BLaER1 (cell line): ENCODE measurements at regions not wholly inside any gene's neighbourhood (a gene's known extent, or its start where the extent isn't known, plus 50 kb on each side); places are given as distances from the start of the nearest gene placed in this dataset.
"Not testable (repeated sequence)": the region's sequence is repeated elsewhere in the genome, so short reads cannot be mapped to it uniquely, and the experiment has no call there.

Experiments used
- H3K27ac ChIP-seq: shearing (Covaris generic); formaldehyde crosslinking; 2 replicates; pipeline ENCODE4 v1.8.1; 2022
- H3K27me3 ChIP-seq: shearing (Covaris generic); formaldehyde crosslinking; 2 replicates; pipeline ENCODE4 v1.8.1; 2022
- H3K36me3 ChIP-seq: shearing (Covaris generic); formaldehyde crosslinking; 2 replicates; pipeline ENCODE4 v1.8.1; 2022
- H3K4me1 ChIP-seq: shearing (Covaris generic); formaldehyde crosslinking; 2 replicates; pipeline ENCODE4 v1.8.1; 2022
- H3K4me2 ChIP-seq: shearing (Covaris generic); formaldehyde crosslinking; 2 replicates; pipeline ENCODE4 v1.8.1; 2022
- H3K4me3 ChIP-seq: shearing (Covaris generic); formaldehyde crosslinking; 2 replicates; pipeline ENCODE4 v1.8.1; 2022
- H3K9ac ChIP-seq: shearing (Covaris generic); formaldehyde crosslinking; 2 replicates; pipeline ENCODE4 v1.8.1; 2022
- H3K9me3 ChIP-seq: shearing (Covaris generic); formaldehyde crosslinking; 2 replicates; pipeline ENCODE4 v1.8.1; 2022
- H4K20me1 ChIP-seq: shearing (Covaris generic); formaldehyde crosslinking; 2 replicates; pipeline ENCODE4 v1.8.1; 2022
- Cebpa-rat ChIP-seq: shearing (Covaris generic); IDR thresholded peaks from 2 replicates; pipeline ENCODE4 v1.8.1; 2022

GRCh38 chr7:68857571-68857970 lies 740.7 kb upstream of the AUTS2 start:
- no peak for TF ChIP-seq Cebpa-rat
- Histone ChIP-seq H3K27ac (no peak overlapping the region), H3K4me2 (no peak overlapping the region), H3K9ac (no peak overlapping the region), H3K4me3 (no peak overlapping the region), H3K36me3 (no peaks in the 10 kb centered on the region), H3K9me3 (no peaks in the 10 kb centered on the region), H4K20me1 (no peaks in the 10 kb centered on the region), H3K4me1 (no peaks in the 10 kb centered on the region), H3K27me3 (no peaks in the 10 kb centered on the region)

- H3K4me2 ChIP-seq, result no peak overlapping the region
- H3K9me3 ChIP-seq, result no peaks in the 10 kb centered on the region; the same call in 1 of the 2 replicates
- TF ChIP-seq Cebpa-rat, result no peak
- no peaks in the 10 kb centered on the region for H3K36me3 ChIP-seq
- no peaks in the 10 kb centered on the region for H3K27me3 ChIP-seq
- no peaks in the 10 kb centered on the region for H3K4me1 ChIP-seq
- H3K27ac ChIP-seq, result no peak overlapping the region
- no peak overlapping the region for H3K9ac ChIP-seq
- H4K20me1 ChIP-seq, result no peaks in the 10 kb centered on the region
- no peak overlapping the region for H3K4me3 ChIP-seq
Observed at GRCh38 chr7:68858497-68858896, 739.8 kb upstream of the AUTS2 start.

- Histone ChIP-seq H3K9me3 (no peaks in the 10 kb centered on the region; the same call in 1 of the 2 replicates), H3K4me3 (no peak overlapping the region), H4K20me1 (no peaks in the 10 kb centered on the region), H3K27ac (no peak overlapping the region), H3K27me3 (no peaks in the 10 kb centered on the region), H3K4me1 (no peaks in the 10 kb centered on the region), H3K4me2 (no peak overlapping the region), H3K9ac (no peak overlapping the region), H3K36me3 (no peaks in the 10 kb centered on the region)
- no peak for TF ChIP-seq Cebpa-rat
Observed at GRCh38 chr7:68861171-68861570, 737.1 kb upstream of the AUTS2 start.

- H3K27ac ChIP-seq, result no peak overlapping the region
Observed at GRCh38 chr7:68862261-68862660, 736.0 kb upstream of the AUTS2 start.

GRCh38 chr7:68862736-68863135 lies 735.5 kb upstream of the AUTS2 start:
- no peak overlapping the region for H3K4me3 ChIP-seq
- H3K4me1 ChIP-seq, result no peaks in the 10 kb centered on the region
- no peak overlapping the region for H3K27ac ChIP-seq
- no peaks in the 10 kb centered on the region for H3K36me3 ChIP-seq
- no peaks in the 10 kb centered on the region for H3K27me3 ChIP-seq
- no peak overlapping the region for H3K4me2 ChIP-seq
- TF ChIP-seq Cebpa-rat, result no peak
- H3K9me3 ChIP-seq, result no peaks in the 10 kb centered on the region; the same call in 1 of the 2 replicates
- H4K20me1 ChIP-seq, result no peaks in the 10 kb centered on the region
- H3K9ac ChIP-seq, result no peak overlapping the region

More at GRCh38 chr7:68862261-68862660, 736.0 kb upstream of the AUTS2 start:
- TF ChIP-seq Cebpa-rat, result no peak
- no peaks in the 10 kb centered on the region for H3K27me3 ChIP-seq
- no peaks in the 10 kb centered on the region for H4K20me1 ChIP-seq
- H3K9me3 ChIP-seq, result no peaks in the 10 kb centered on the region; the same call in 1 of the 2 replicates
- H3K9ac ChIP-seq, result no peak overlapping the region
- H3K4me2 ChIP-seq, result no peak overlapping the region
- H3K36me3 ChIP-seq, result no peaks in the 10 kb centered on the region
- no peak overlapping the region for H3K4me3 ChIP-seq
- no peaks in the 10 kb centered on the region for H3K4me1 ChIP-seq

GRCh38 chr7:68865351-68866199 lies 732.7 kb upstream of the AUTS2 start:
- Histone ChIP-seq H3K4me3 (no peak overlapping the region), H3K36me3 (no peaks in the 10 kb centered on the region), H3K27me3 (no peaks in the 10 kb centered on the region), H3K4me1 (no peaks in the 10 kb centered on the region), H3K27ac (no peak overlapping the region), H4K20me1 (no peaks in the 10 kb centered on the region), H3K4me2 (no peak overlapping the region), H3K9ac (no peak overlapping the region), H3K9me3 (no peaks in the 10 kb centered on the region; the same call in 1 of the 2 replicates)
- no peak for TF ChIP-seq Cebpa-rat

GRCh38 chr7:68866200-68866570 lies 732.1 kb upstream of the AUTS2 start:
- H3K27me3 ChIP-seq, result no peaks in the 10 kb centered on the region
- H3K9ac ChIP-seq, result no peak overlapping the region
- H3K36me3 ChIP-seq, result no peaks in the 10 kb centered on the region
- TF ChIP-seq Cebpa-rat, result no peak
- H3K4me2 ChIP-seq, result no peak overlapping the region
- H3K4me3 ChIP-seq, result no peak overlapping the region
- no peaks in the 10 kb centered on the region for H4K20me1 ChIP-seq
- no peaks in the 10 kb centered on the region; the same call in 1 of the 2 replicates for H3K9me3 ChIP-seq
- no peak overlapping the region for H3K27ac ChIP-seq
- H3K4me1 ChIP-seq, result no peaks in the 10 kb centered on the region

- H3K27ac ChIP-seq, H4K20me1 ChIP-seq, H3K27me3 ChIP-seq, H3K9me3 ChIP-seq, H3K4me2 ChIP-seq, H3K9ac ChIP-seq, H3K36me3 ChIP-seq, H3K4me1 ChIP-seq, H3K4me3 ChIP-seq: not testable (repeated sequence)
Observed at GRCh38 chr7:68866721-68867120, 731.6 kb upstream of the AUTS2 start.

GRCh38 chr7:68868978-68869377 lies 729.3 kb upstream of the AUTS2 start:
- no peak overlapping the region for H3K27ac ChIP-seq
- no peaks in the 10 kb centered on the region for H3K36me3 ChIP-seq
- no peaks in the 10 kb centered on the region for H3K4me1 ChIP-seq
- no peaks in the 10 kb centered on the region for H3K27me3 ChIP-seq
- TF ChIP-seq Cebpa-rat, result no peak
- no peak overlapping the region for H3K9ac ChIP-seq
- H3K4me3 ChIP-seq, result no peak overlapping the region
- H4K20me1 ChIP-seq, result no peaks in the 10 kb centered on the region
- no peak overlapping the region for H3K4me2 ChIP-seq
- H3K9me3 ChIP-seq, result no peaks in the 10 kb centered on the region

GRCh38 chr7:68873616-68874015 lies 724.7 kb upstream of the AUTS2 start:
- Histone ChIP-seq H4K20me1 (no peaks in the 10 kb centered on the region), H3K36me3 (no peaks in the 10 kb centered on the region), H3K4me1 (no peaks in the 10 kb centered on the region), H3K27me3 (no peaks in the 10 kb centered on the region), H3K4me3 (no peak overlapping the region), H3K9me3 (no peaks in the 10 kb centered on the region), H3K27ac (no peak overlapping the region), H3K4me2 (no peak overlapping the region), H3K9ac (no peak overlapping the region)
- TF ChIP-seq Cebpa-rat, result no peak

GRCh38 chr7:68875857-68876256 lies 722.4 kb upstream of the AUTS2 start:
- Histone ChIP-seq H3K9me3 (no peaks in the 10 kb centered on the region), H3K4me3 (no peak overlapping the region), H3K9ac (no peak overlapping the region), H3K4me1 (no peaks in the 10 kb centered on the region), H3K27me3 (no peaks in the 10 kb centered on the region), H3K27ac (no peak overlapping the region), H3K4me2 (no peak overlapping the region), H4K20me1 (no peaks in the 10 kb centered on the region), H3K36me3 (no peaks in the 10 kb centered on the region)
- no peak for TF ChIP-seq Cebpa-rat

- H3K9me3 ChIP-seq, H3K9ac ChIP-seq, H3K4me3 ChIP-seq, H3K27me3 ChIP-seq, H4K20me1 ChIP-seq, H3K4me1 ChIP-seq, H3K27ac ChIP-seq, H3K4me2 ChIP-seq, H3K36me3 ChIP-seq: not testable (repeated sequence)
Observed at GRCh38 chr7:68887116-68887515, 711.2 kb upstream of the AUTS2 start.
